Ishikawa (cell line): ENCODE measurements at regions not wholly inside any gene's neighbourhood (a gene's known extent, or its start where the extent isn't known, plus 50 kb on each side); places are given as distances from the start of the nearest gene placed in this dataset.

Experiments
- CEBPB ChIP-seq: IDR thresholded peaks from 2 replicates; pipeline ENCODE4 v1.6.1; 2012
- CREB1 ChIP-seq: IDR thresholded peaks from 2 replicates; pipeline ENCODE4 v1.6.1; 2012; ENCODE audit warnings: low read depth
- EGR1 ChIP-seq: IDR thresholded peaks from 2 replicates; pipeline ENCODE4 v1.6.1; 2012
- EP300 ChIP-seq: IDR thresholded peaks from 2 replicates; pipeline ENCODE4 v1.6.1; 2012; ENCODE audit warnings: borderline replicate concordance
- FOXM1 ChIP-seq: IDR thresholded peaks from 2 replicates; pipeline ENCODE4 v1.6.1; 2012; ENCODE audit warnings: low read depth, borderline replicate concordance
- MAX ChIP-seq: IDR thresholded peaks from 2 replicates; pipeline ENCODE4 v1.6.1; 2012
- NFIC ChIP-seq: IDR thresholded peaks from 2 replicates; pipeline ENCODE4 v1.6.1; 2012
- RAD21 ChIP-seq: IDR thresholded peaks from 2 replicates; pipeline ENCODE4 v1.6.1; 2012; ENCODE audit warnings: low read depth
- REST ChIP-seq: IDR thresholded peaks from 2 replicates; pipeline ENCODE4 v1.6.1; 2012; ENCODE audit warnings: low read depth, mild to moderate bottlenecking
- TAF1 ChIP-seq: IDR thresholded peaks from 2 replicates; pipeline ENCODE4 v1.6.1; 2012; ENCODE audit warnings: low read depth, mild to moderate bottlenecking
- TCF12 ChIP-seq: IDR thresholded peaks from 2 replicates; pipeline ENCODE4 v1.6.1; 2012; ENCODE audit warnings: low read depth
- TEAD4 ChIP-seq: IDR thresholded peaks from 2 replicates; pipeline ENCODE4 v1.6.1; 2012
- USF1 ChIP-seq: IDR thresholded peaks from 2 replicates; pipeline ENCODE4 v1.6.1; 2012
- YY1 ChIP-seq: IDR thresholded peaks from 2 replicates; pipeline ENCODE4 v1.6.1; 2012; ENCODE audit warnings: low read depth
- ZBTB7A ChIP-seq: IDR thresholded peaks from 2 replicates; pipeline ENCODE4 v1.6.1; 2012; ENCODE audit warnings: low read depth

- TF ChIP-seq ZBTB7A (no peak), EGR1 (no peak), FOXM1 (no peak), NFIC (no peak), CEBPB (no peak), MAX (no peak), YY1 (no peak), TAF1 (no peak), RAD21 (no peak), TEAD4 (no peak)
Observed at GRCh38 chr14:53215101-53215500, 62.0 kb upstream of the DDHD1 start.

- TF ChIP-seq TCF12 (no peak), EGR1 (no peak), TEAD4 (no peak), EP300 (no peak), CREB1 (no peak), USF1 (no peak)
Observed at GRCh38 chr14:53214384-53214783, 61.3 kb upstream of the DDHD1 start.

DNA sequence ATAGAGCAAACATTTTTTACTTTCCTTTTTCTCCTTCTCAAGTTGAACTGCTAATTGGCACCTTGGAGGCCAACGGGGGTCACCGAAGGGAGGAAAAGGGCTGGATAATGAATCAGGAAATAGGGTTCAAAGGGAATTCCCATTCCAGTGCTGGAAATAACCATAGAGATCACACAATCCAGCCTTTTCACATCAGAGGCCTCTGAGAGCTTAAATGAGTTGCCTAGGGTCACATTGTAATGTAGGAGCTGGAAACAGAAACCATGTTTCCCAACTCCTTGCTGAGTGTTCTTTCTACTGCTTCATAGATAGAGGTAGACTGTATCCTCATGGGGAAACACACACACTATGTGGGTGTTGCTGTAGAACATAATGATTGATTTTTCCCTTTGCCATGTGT lies 60.6 kb upstream of the DDHD1 start:
- TF ChIP-seq TCF12 (no peak), EP300 (no peak), EGR1 (no peak), TEAD4 (no peak), NFIC (no peak), REST (no peak), USF1 (no peak), FOXM1 (no peak), TAF1 (no peak), YY1 (no peak), CEBPB (no peak), MAX (no peak), RAD21 (no peak), CREB1 (no peak), ZBTB7A (no peak)

GRCh38 chr14:53209370-53209769 lies 56.2 kb upstream of the DDHD1 start:
- TF ChIP-seq EP300 (no peak), NFIC (no peak), TCF12 (no peak), RAD21 (no peak), ZBTB7A (no peak), TAF1 (no peak), USF1 (no peak), CEBPB (no peak), MAX (no peak), EGR1 (no peak)
